Endothelial cell of umbilical vein (primary cell): ENCODE measurements at regions not wholly inside any gene's neighbourhood (a gene's known extent, or its start where the extent isn't known, plus 50 kb on each side); places are given as distances from the start of the nearest gene placed in this dataset.

Experiments
- BruUV-seq: library from RNA; stranded (reverse); fragments of 400-500 nt; replicated peaks from 2 replicates; lab custom pipeline; 2021; lab: Mats Ljungman, UMichigan
- CTCF ChIA-PET: fragments of 300-600, 350-600 bp; sonication (Branson Sonifier 250); formaldehyde crosslinking; loops from one replicate; lab custom pipeline; 2021; ENCODE audit warnings: antibody characterized with exemption, inconsistent platforms; lab: Charles Lee
- POLR2A ChIA-PET: fragments of 300-600, 350-600 bp; sonication (Branson Sonifier 250); formaldehyde crosslinking; loops from one replicate; lab custom pipeline; 2021; ENCODE audit warnings: antibody characterized with exemption, inconsistent platforms; lab: Charles Lee
- DNase-seq: peaks from one replicate; pipeline ENCODE4 v3.0.0-alpha.2; 2011; ENCODE audit warnings: low read depth, low spot score
- FAIRE-seq: peaks from 2 replicates; lab custom pipeline; 2011; peaks lifted over from hg19 to GRCh38; lab: Jason Lieb, UNC
- H2AFZ ChIP-seq: 2 replicates; pipeline ENCODE4 v1.6.0; 2012; ENCODE audit warnings: low read depth, low read length, control low read depth, inconsistent platforms
- H3K27ac ChIP-seq: 2 replicates; pipeline ENCODE4 v1.5.1; 2011; ENCODE audit warnings: low read depth, mild to moderate bottlenecking, control low read depth, low read length, moderate library complexity; ENCODE audit not compliant: insufficient read depth
- H3K27me3 ChIP-seq, 2 experiments: 2 replicates each; pipeline versions ENCODE4 v1.6.0 to v1.6.1; 2011; ENCODE audit warnings: low read length in 2 of 2, mixed read lengths in 1 of 2; ENCODE audit not compliant: control insufficient read depth in 2 of 2, insufficient read depth in 2 of 2
- H3K36me3 ChIP-seq, 2 experiments: 2 replicates in 1 of 2; 3 replicates in 1 of 2; pipeline ENCODE4 v1.5.1; 2011; ENCODE audit warnings: low read length in 2 of 2, mild to moderate bottlenecking in 1 of 2, moderate library complexity in 1 of 2; ENCODE audit not compliant: control insufficient read depth in 2 of 2, insufficient read depth in 2 of 2; ENCODE audit errors: extremely low read depth in 1 of 2
- H3K4me1 ChIP-seq: 3 replicates; pipeline ENCODE4 v1.5.1; 2011; ENCODE audit warnings: mild to moderate bottlenecking, low read length; ENCODE audit not compliant: control insufficient read depth, insufficient read depth; ENCODE audit errors: extremely low read depth
- H3K4me2 ChIP-seq: 2 replicates; pipeline ENCODE4 v1.6.1; 2011; ENCODE audit warnings: low read length, control low read depth, mixed read lengths; ENCODE audit not compliant: insufficient read depth
- H3K4me3 ChIP-seq, 3 experiments: fragments of 200-600 bp in 1 of 3; sonication (generic), shearing (Covaris generic) in 1 of 3; replicated peaks in 1 of 3; 2 replicates each; pipeline ENCODE4 v1.5.1; 2011 to 2016; ENCODE audit warnings: control low read depth in 3 of 3, low read length in 3 of 3, mild to moderate bottlenecking in 2 of 3, inconsistent platforms in 1 of 3, low read depth in 1 of 3, moderate library complexity in 1 of 3; ENCODE audit not compliant: insufficient read depth in 1 of 3
- H3K79me2 ChIP-seq: 2 replicates; pipeline ENCODE4 v1.6.0; 2012; ENCODE audit warnings: low read length, inconsistent platforms; ENCODE audit not compliant: control insufficient read depth, insufficient read depth
- H3K9ac ChIP-seq: replicated peaks from 2 replicates; pipeline ENCODE3; 2011; ENCODE audit warnings: low read length, control low read depth; ENCODE audit not compliant: insufficient read depth; ENCODE audit errors: extremely low read depth
- H3K9me1 ChIP-seq: replicated peaks from 3 replicates; pipeline ENCODE4 v1.6.0; 2011; ENCODE audit warnings: mild to moderate bottlenecking, low read length; ENCODE audit not compliant: control insufficient read depth, insufficient read depth; ENCODE audit errors: extremely low read depth
- H3K9me3 ChIP-seq: replicated peaks from 2 replicates; pipeline ENCODE4 v1.5.1; 2012; ENCODE audit warnings: low read length, inconsistent platforms; ENCODE audit not compliant: control insufficient read depth, insufficient read depth
- H4K20me1 ChIP-seq: replicated peaks from 2 replicates; pipeline ENCODE3; 2011; ENCODE audit warnings: mild to moderate bottlenecking, low read length; ENCODE audit not compliant: control insufficient read depth, insufficient read depth; ENCODE audit errors: extremely low read depth
- CTCF ChIP-seq, 2 donors: IDR thresholded peaks; 1 replicate in 1 of 2; 2 replicates in 1 of 2; pipeline ENCODE4 v1.5.1; 2011; ENCODE audit warnings: low read length in 2 of 2, mild to moderate bottlenecking in 2 of 2, moderate library complexity in 2 of 2, control low read depth in 1 of 2, inconsistent platforms in 1 of 2, low read depth in 1 of 2; ENCODE audit not compliant: insufficient read depth in 1 of 2; ENCODE audit errors: extremely low read depth in 1 of 2
- EZH2 ChIP-seq: IDR thresholded peaks from 2 replicates; pipeline ENCODE4 v1.6.1; 2012; ENCODE audit warnings: borderline replicate concordance, low read depth, mild to moderate bottlenecking, moderate library complexity, low read length, inconsistent platforms; ENCODE audit not compliant: severe bottlenecking
- FOS ChIP-seq: IDR thresholded peaks from 2 replicates; pipeline ENCODE4 v1.6.1; 2011; ENCODE audit warnings: mild to moderate bottlenecking, low read length, moderate library complexity, borderline replicate concordance; ENCODE audit not compliant: insufficient read depth
- GATA2 ChIP-seq: IDR thresholded peaks from 2 replicates; pipeline ENCODE4 v1.7.0; 2011; ENCODE audit warnings: low read depth, mild to moderate bottlenecking, moderate library complexity, mixed read lengths, low read length; ENCODE audit not compliant: insufficient read length, insufficient read depth
- JUN ChIP-seq: IDR thresholded peaks from 2 replicates; pipeline ENCODE4 v1.6.1; 2011; ENCODE audit warnings: borderline replicate concordance, low read depth; ENCODE audit not compliant: insufficient read length, insufficient read depth
- MYC ChIP-seq: IDR thresholded peaks from one replicate; pipeline ENCODE4 v1.6.1; 2011; ENCODE audit warnings: mild to moderate bottlenecking, low read depth, low read length
- POLR2A ChIP-seq: IDR thresholded peaks from 2 replicates; pipeline ENCODE4 v1.6.1; 2012; ENCODE audit warnings: low read depth, mild to moderate bottlenecking, control low read depth, low read length
- POLR2AphosphoS5 ChIP-seq: IDR thresholded peaks from 2 replicates; pipeline ENCODE4 v1.6.1; 2012; ENCODE audit warnings: low read depth, mild to moderate bottlenecking, control low read depth, low read length, moderate library complexity; ENCODE audit not compliant: insufficient read depth
- dilution Hi-C: fragments of 300-500 bp; cut with MboI; formaldehyde crosslinking; loops from one replicate; pipeline ENCODE4 v1.15.0; 2019; ENCODE audit warnings: low sequenced_read_pairs; ENCODE audit not compliant: extremely low pct_ligation_motif_present
- intact Hi-C: fragments of 100-400 bp; cut with micrococcal nuclease; formaldehyde crosslinking; loops from one replicate; pipeline ENCODE4 v1.10.0; 2022
- TF ChIP-seq, protein P1 (sequence below): IDR thresholded peaks from 2 replicates; pipeline ENCODE4 v1.6.1; 2011; ENCODE audit not compliant: insufficient read depth, insufficient read length

GRCh38 chr2:2754940-2755339 lies 423.9 kb upstream of the MYT1L start:
- BruUV-seq, result no TSS peak
- Histone ChIP-seq H3K4me2 (no peak overlapping the region), H3K9me1 (no peaks in the 10 kb centered on the region), H3K4me3 (no peak overlapping the region), H3K79me2 (no peaks in the 10 kb centered on the region), H3K9me3 (peaks cover 7% of the 10 kb centered on the region), H3K27ac (no peak overlapping the region), H4K20me1 (no peaks in the 10 kb centered on the region), H3K4me1 (no peaks in the 10 kb centered on the region), H2AFZ (no peak overlapping the region), H3K27me3 (no peaks in the 10 kb centered on the region), H3K36me3 (no peaks in the 10 kb centered on the region), H3K9ac (no peak overlapping the region)
- no peak for FAIRE-seq
- ChIA-PET CTCF (no interaction called here), POLR2A (no interaction called here)
- dilution Hi-C loops (no loop called here), intact Hi-C loops (no loop called here)
- TF ChIP-seq GATA2, result no peak
- TF ChIP-seq, protein P1, sequence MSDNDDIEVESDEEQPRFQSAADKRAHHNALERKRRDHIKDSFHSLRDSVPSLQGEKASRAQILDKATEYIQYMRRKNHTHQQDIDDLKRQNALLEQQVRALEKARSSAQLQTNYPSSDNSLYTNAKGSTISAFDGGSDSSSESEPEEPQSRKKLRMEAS, result no peak
- no peak for TF ChIP-seq CTCF (IDR thresholded peaks at IDR 0.05; ENCODE audit: extremely low read depth in 1 of 2, insufficient read depth in 1 of 2, low read depth in 1 of 2, low read length in 2 of 2)
- no peak for TF ChIP-seq FOS
- no peak for TF ChIP-seq JUN
- no peak for TF ChIP-seq POLR2A
- no peak for TF ChIP-seq EZH2
- no peak for TF ChIP-seq MYC
- no peak for TF ChIP-seq POLR2AphosphoS5
- DNase-seq, result no peak
